Natural killer cell (primary cell): ENCODE measurements at regions not wholly inside any gene's neighbourhood (a gene's known extent, or its start where the extent isn't known, plus 50 kb on each side); places are given as distances from the start of the nearest gene placed in this dataset.

Experiments
- ATAC-seq, 3 donors: fragments of 150-1000 bp in 2 of 3; fragments of 200-7000 bp in 1 of 3; cut with Tn5 transposase; 1 replicate in 1 of 3; 2 replicates in 2 of 3; pipeline ENCODE4 v1.10.0; 2021; ENCODE audit warnings: mild to moderate bottlenecking in 2 of 3, moderate library complexity in 2 of 3
- DNase-seq, 2 donors: peaks; one replicate each; pipeline versions ENCODE4 v3.0.0 to v3.0.0-alpha.2; 2013 to 2021; ENCODE audit warnings: mixed read lengths in 1 of 2
- H3K27ac ChIP-seq: one replicate; pipeline ENCODE4 v1.5.1; 2013; ENCODE audit warnings: mild to moderate bottlenecking, low read length
- H3K27me3 ChIP-seq: one replicate; pipeline ENCODE4 v1.6.1; 2013; ENCODE audit warnings: low read length; ENCODE audit not compliant: control insufficient read depth, insufficient read depth
- H3K36me3 ChIP-seq: one replicate; pipeline ENCODE4 v1.6.1; 2013; ENCODE audit warnings: low read length; ENCODE audit not compliant: control insufficient read depth, insufficient read depth
- H3K4me1 ChIP-seq: one replicate; pipeline ENCODE4 v1.6.1; 2013; ENCODE audit warnings: low read length; ENCODE audit not compliant: control insufficient read depth, insufficient read depth
- H3K4me3 ChIP-seq: one replicate; pipeline ENCODE4 v1.5.1; 2013; ENCODE audit warnings: low read length
- H3K9me3 ChIP-seq: one replicate; pipeline ENCODE4 v1.6.1; 2013; ENCODE audit warnings: low read length; ENCODE audit not compliant: control insufficient read depth, insufficient read depth
- H3K27ac Mint-ChIP-seq, 2 donors: one replicate each; pipeline ENCODE4 v1.8.0; 2022; ENCODE audit warnings: mild to moderate bottlenecking in 2 of 2, mixed read lengths in 2 of 2, moderate library complexity in 1 of 2
- H3K27me3 Mint-ChIP-seq, 2 donors: one replicate each; pipeline ENCODE4 v1.8.0; 2022; ENCODE audit warnings: low read depth in 2 of 2, mixed read lengths in 2 of 2
- H3K36me3 Mint-ChIP-seq: one replicate; pipeline ENCODE4 v1.8.0; 2022; ENCODE audit warnings: mixed read lengths
- H3K4me1 Mint-ChIP-seq, 2 donors: one replicate each; pipeline ENCODE4 v1.8.0; 2022; ENCODE audit warnings: mixed read lengths in 2 of 2
- H3K4me3 Mint-ChIP-seq: one replicate; pipeline ENCODE4 v1.8.0; 2022; ENCODE audit warnings: mild to moderate bottlenecking, moderate library complexity, mixed read lengths
- H3K9me3 Mint-ChIP-seq, 2 donors: one replicate each; pipeline ENCODE4 v1.8.0; 2022; ENCODE audit warnings: mixed read lengths in 2 of 2
- WGBS: methylation state at CpG from one replicate; pipeline ENCODE4 v1.1.7; 2013; ENCODE audit warnings: missing lambda C conversion rate; ENCODE audit not compliant: insufficient coverage; 5-methylcytosine and 5-hydroxymethylcytosine counted together
- intact Hi-C: fragments of 100-400 bp; cut with micrococcal nuclease; formaldehyde crosslinking; loops from one replicate; pipeline ENCODE4 v1.14.2; 2022
- TF ChIP-seq, protein P1 (sequence below): fragments of 200-600 bp; IDR thresholded peaks from one replicate; pipeline ENCODE4 v1.8.0; 2022; ENCODE audit warnings: antibody characterized with exemption

DNA sequence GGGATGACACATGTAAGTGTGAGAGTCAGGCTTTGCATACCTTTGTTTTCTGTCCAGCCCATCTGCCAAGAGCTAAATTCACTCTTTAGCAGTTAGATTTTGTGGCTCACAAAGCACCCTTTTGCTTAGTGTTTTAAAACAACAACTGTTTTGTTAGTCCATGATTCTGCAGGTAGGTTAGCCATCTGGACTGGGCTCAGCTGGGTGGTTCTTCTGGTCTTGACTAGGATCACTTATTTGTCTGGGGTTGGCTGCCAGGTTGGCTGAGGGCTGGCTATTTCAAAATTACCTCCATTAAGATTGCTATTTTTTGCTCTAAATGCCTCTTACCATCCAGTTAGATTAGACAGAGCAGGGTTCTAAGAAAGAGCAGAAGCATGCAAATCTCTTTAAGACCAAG is 489.3 kb downstream of the BTBD3 start:
- TF ChIP-seq, protein P1, sequence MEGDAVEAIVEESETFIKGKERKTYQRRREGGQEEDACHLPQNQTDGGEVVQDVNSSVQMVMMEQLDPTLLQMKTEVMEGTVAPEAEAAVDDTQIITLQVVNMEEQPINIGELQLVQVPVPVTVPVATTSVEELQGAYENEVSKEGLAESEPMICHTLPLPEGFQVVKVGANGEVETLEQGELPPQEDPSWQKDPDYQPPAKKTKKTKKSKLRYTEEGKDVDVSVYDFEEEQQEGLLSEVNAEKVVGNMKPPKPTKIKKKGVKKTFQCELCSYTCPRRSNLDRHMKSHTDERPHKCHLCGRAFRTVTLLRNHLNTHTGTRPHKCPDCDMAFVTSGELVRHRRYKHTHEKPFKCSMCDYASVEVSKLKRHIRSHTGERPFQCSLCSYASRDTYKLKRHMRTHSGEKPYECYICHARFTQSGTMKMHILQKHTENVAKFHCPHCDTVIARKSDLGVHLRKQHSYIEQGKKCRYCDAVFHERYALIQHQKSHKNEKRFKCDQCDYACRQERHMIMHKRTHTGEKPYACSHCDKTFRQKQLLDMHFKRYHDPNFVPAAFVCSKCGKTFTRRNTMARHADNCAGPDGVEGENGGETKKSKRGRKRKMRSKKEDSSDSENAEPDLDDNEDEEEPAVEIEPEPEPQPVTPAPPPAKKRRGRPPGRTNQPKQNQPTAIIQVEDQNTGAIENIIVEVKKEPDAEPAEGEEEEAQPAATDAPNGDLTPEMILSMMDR: no peak
- H3K27me3 Mint-ChIP-seq: no peaks in the 10 kb centered on the region
- Histone ChIP-seq H3K27ac (no peak overlapping the region), H3K4me1 (no peaks in the 10 kb centered on the region), H3K27me3 (no peaks in the 10 kb centered on the region), H3K9me3 (peaks cover 11% of the 10 kb centered on the region), H3K36me3 (no peaks in the 10 kb centered on the region), H3K4me3 (no peak overlapping the region)
- no peak overlapping the region for H3K4me3 Mint-ChIP-seq
- ATAC-seq (no peak), DNase-seq (no peak)
- no peak overlapping the region for H3K27ac Mint-ChIP-seq
- H3K4me1 Mint-ChIP-seq: no peaks in the 10 kb centered on the region
- intact Hi-C loops: no loop called here
- H3K36me3 Mint-ChIP-seq: no peaks in the 10 kb centered on the region
- H3K9me3 Mint-ChIP-seq: peaks cover 12 to 19% of the 10 kb centered on the region in 2 donors

DNA sequence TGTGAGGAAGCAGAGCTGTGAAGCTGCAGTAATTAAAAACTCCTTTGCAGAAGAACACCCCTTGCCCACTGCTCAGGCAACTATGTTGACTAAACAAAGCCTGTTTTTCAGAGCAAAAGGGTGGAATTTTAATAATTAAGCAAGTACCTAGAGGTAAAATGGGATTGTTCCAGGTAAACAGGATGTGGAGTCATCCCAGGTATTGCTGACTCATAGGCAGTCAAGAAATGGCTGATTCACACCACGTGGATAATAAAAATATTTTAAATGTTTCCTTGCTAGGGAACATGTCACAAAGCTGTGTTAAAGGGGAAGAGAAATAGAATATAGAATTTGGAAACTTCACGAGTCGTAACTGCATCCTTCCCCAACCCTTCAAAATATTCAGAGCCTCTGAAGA is 491.8 kb downstream of the BTBD3 start:
- Mint-ChIP-seq H3K4me1 (no peaks in the 10 kb centered on the region), H3K27me3 (no peaks in the 10 kb centered on the region), H3K4me3 (no peak overlapping the region), H3K27ac (no peak overlapping the region), H3K9me3 (peaks cover 4 to 11% of the 10 kb centered on the region in 2 donors), H3K36me3 (no peaks in the 10 kb centered on the region)
- TF ChIP-seq, protein P1: no peak
- intact Hi-C loops: no loop called here
- no peaks in the 10 kb centered on the region for H3K36me3 ChIP-seq
- ATAC-seq (no peak), DNase-seq (no peak)
- no peak overlapping the region for H3K27ac ChIP-seq
- 27% methylated on average over 3 of the region's 3 CpGs for WGBS
- no peaks in the 10 kb centered on the region for H3K27me3 ChIP-seq
- peaks cover 11% of the 10 kb centered on the region for H3K9me3 ChIP-seq
- H3K4me1 ChIP-seq: no peaks in the 10 kb centered on the region
- H3K4me3 ChIP-seq: no peak overlapping the region

DNA sequence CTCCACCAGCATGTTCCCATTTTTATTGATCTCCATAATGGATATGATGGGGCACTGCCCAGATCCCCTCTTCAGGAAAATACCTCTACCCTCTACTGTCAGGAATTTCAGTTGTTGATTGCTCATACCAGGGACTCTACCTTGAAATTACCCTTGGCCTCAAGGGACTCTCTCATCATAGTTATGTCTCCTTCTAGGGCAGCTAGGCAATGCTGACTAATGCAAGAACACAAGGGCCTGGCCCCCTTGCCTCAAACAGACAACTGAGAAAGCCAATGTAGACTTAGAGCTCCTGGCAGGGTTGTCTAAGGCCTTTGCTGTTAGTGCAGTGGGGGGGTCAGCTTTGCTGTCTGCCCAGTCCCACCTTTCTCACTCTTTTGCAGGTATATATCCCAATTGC is 493.1 kb downstream of the BTBD3 start:
- no peak overlapping the region for H3K27ac ChIP-seq
- DNase-seq (no peak), ATAC-seq (no peak)
- H3K4me1 ChIP-seq: no peaks in the 10 kb centered on the region
- H3K36me3 Mint-ChIP-seq: no peaks in the 10 kb centered on the region
- intact Hi-C loops: no loop called here
- no peaks in the 10 kb centered on the region for H3K4me1 Mint-ChIP-seq
- TF ChIP-seq, protein P1: no peak
- H3K27me3 Mint-ChIP-seq: no peaks in the 10 kb centered on the region
- H3K36me3 ChIP-seq: no peaks in the 10 kb centered on the region
- H3K4me3 ChIP-seq: no peak overlapping the region
- H3K4me3 Mint-ChIP-seq: no peak overlapping the region
- peaks cover 5 to 18% of the 10 kb centered on the region in 2 donors for H3K9me3 Mint-ChIP-seq
- H3K9me3 ChIP-seq: peaks cover 11% of the 10 kb centered on the region
- H3K27ac Mint-ChIP-seq: no peak overlapping the region
- no peaks in the 10 kb centered on the region for H3K27me3 ChIP-seq

DNA sequence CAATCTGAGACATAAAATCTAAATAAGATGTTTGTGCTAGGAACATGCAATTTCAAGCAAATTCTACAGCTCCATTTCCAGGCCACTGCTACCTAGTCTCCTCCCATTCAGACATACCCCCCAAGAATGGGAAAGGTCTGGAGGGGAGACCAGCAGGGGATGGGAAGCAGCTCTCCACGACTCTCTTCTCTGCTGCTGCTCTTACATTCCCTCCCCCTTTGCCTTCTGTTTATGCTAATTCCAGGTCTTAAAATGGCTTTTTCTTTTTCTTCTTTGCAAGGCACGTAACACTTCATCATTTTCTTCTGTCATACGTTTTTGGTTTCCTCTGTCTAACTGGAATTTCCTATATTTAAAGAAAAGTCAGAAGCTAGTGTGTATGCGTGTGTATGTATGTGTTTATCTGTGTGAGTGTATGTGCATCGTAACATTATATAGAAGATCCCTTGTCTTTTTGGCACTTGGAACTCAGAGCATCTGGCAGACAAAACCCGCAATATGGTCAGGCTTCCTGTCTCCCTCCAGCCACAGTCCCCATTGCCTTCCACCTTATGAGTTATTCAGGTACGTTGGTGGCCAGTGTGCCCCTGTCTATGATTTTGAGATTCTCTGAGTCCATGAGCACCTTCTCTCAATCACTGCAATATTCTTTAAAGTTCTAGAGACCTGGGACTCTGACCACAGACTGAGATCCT is 493.7 kb downstream of the BTBD3 start:
- Mint-ChIP-seq H3K4me3 (no peak overlapping the region), H3K9me3 (peaks cover 5 to 18% of the 10 kb centered on the region in 2 donors)
- intact Hi-C loops: no loop called here

More for the DNA sequence above, 493.7 kb downstream of the BTBD3 start:
- Mint-ChIP-seq H3K27me3 (no peaks in the 10 kb centered on the region), H3K27ac (no peak overlapping the region), H3K4me1 (no peaks in the 10 kb centered on the region), H3K36me3 (no peaks in the 10 kb centered on the region)
- TF ChIP-seq, protein P1: no peak
- ATAC-seq: no peak
- H3K4me3 ChIP-seq: no peak overlapping the region
- no peaks in the 10 kb centered on the region for H3K27me3 ChIP-seq
- no peak overlapping the region for H3K27ac ChIP-seq
- H3K4me1 ChIP-seq: no peaks in the 10 kb centered on the region
- peaks cover 11% of the 10 kb centered on the region for H3K9me3 ChIP-seq
- 71% methylated on average over 5 of the region's 7 CpGs for WGBS
- H3K36me3 ChIP-seq: no peaks in the 10 kb centered on the region
- no peak for DNase-seq
